GM10266 (cell line): ENCODE measurements at regions not wholly inside any gene's neighbourhood (a gene's known extent, or its start where the extent isn't known, plus 50 kb on each side); places are given as distances from the start of the nearest gene placed in this dataset.

Experiments
- DNase-seq: peaks from one replicate; pipeline ENCODE4 v3.0.0; 2012; ENCODE audit errors: extremely low spot score
- CTCF ChIP-seq: IDR thresholded peaks from 2 replicates; pipeline ENCODE4 v1.5.1; 2012; ENCODE audit warnings: mild to moderate bottlenecking, low read depth; ENCODE audit not compliant: control insufficient read depth, insufficient read depth; ENCODE audit errors: missing control alignments

- DNase-seq: no peak
- no peak for TF ChIP-seq CTCF
These were observed 71.0 kb downstream of the COQ2 start for GRCh38 chr4:83213640-83214039.

- DNase-seq: no peak
- TF ChIP-seq CTCF: no peak
These were observed 72.4 kb downstream of the COQ2 start for GRCh38 chr4:83212041-83212851.

GRCh38 chr4:83209419-83209818 is 75.2 kb downstream of the COQ2 start:
- TF ChIP-seq CTCF: no peak
- no peak for DNase-seq

GRCh38 chr4:83208371-83209365 is 75.9 kb downstream of the COQ2 start:
- TF ChIP-seq CTCF: no peak
- no peak for DNase-seq

GRCh38 chr4:83207497-83208101 is 77.0 kb downstream of the COQ2 start:
- no peak for TF ChIP-seq CTCF
- DNase-seq: no peak

- DNase-seq: no peak
- TF ChIP-seq CTCF: no peak
These were observed 78.8 kb downstream of the COQ2 start for GRCh38 chr4:83205760-83206159.

- no peak for TF ChIP-seq CTCF
These were observed 79.9 kb downstream of the COQ2 start for GRCh38 chr4:83204731-83205130.

More at GRCh38 chr4:83204731-83205130, 79.9 kb downstream of the COQ2 start:
- DNase-seq: no peak
